Endodermal cell (in vitro differentiated cells): ENCODE measurements at regions not wholly inside any gene's neighbourhood (a gene's known extent, or its start where the extent isn't known, plus 50 kb on each side); places are given as distances from the start of the nearest gene placed in this dataset.

Experiments used
- DNase-seq: peaks from one replicate; pipeline ENCODE4 v3.0.0-alpha.2; 2017
- H3K27ac ChIP-seq: 2 replicates; pipeline ENCODE4 v1.5.1; 2013; ENCODE audit warnings: mild to moderate bottlenecking, low read depth, low read length, moderate library complexity
- H3K27me3 ChIP-seq: 2 replicates; pipeline ENCODE4 v1.6.1; 2013; ENCODE audit warnings: mild to moderate bottlenecking, low read length, moderate library complexity; ENCODE audit not compliant: insufficient read depth, control insufficient read depth, poor library complexity, severe bottlenecking
- H3K36me3 ChIP-seq: 2 replicates; pipeline ENCODE4 v1.7.0; 2013; ENCODE audit warnings: mild to moderate bottlenecking, low read length, moderate library complexity; ENCODE audit not compliant: control insufficient read depth, insufficient read depth
- H3K4me1 ChIP-seq: one replicate; pipeline ENCODE4 v1.7.0; 2013; ENCODE audit warnings: low read length; ENCODE audit not compliant: control insufficient read depth, insufficient read depth
- H3K4me3 ChIP-seq: 2 replicates; pipeline ENCODE4 v1.5.1; 2013; ENCODE audit warnings: mild to moderate bottlenecking, low read length, moderate library complexity
- H3K9ac ChIP-seq: 2 replicates; pipeline ENCODE4 v1.6.1; 2013; ENCODE audit warnings: mild to moderate bottlenecking, low read length, moderate library complexity; ENCODE audit not compliant: poor library complexity, severe bottlenecking; ENCODE audit errors: extremely low read depth
- H3K9me3 ChIP-seq: 2 replicates; pipeline ENCODE4 v1.6.1; 2013; ENCODE audit warnings: mild to moderate bottlenecking, low read length, moderate library complexity; ENCODE audit not compliant: control insufficient read depth
- H3K27ac Mint-ChIP-seq: 2 replicates; pipeline ENCODE4 v1.8.0; 2020; ENCODE audit warnings: mixed read lengths
- H3K27me3 Mint-ChIP-seq: 2 replicates; pipeline ENCODE4 v1.8.0; 2021; ENCODE audit warnings: mild to moderate bottlenecking, mixed read lengths; ENCODE audit not compliant: insufficient read depth
- H3K36me3 Mint-ChIP-seq: 2 replicates; pipeline ENCODE4 v1.8.0; 2020; ENCODE audit warnings: low read depth, mixed read lengths
- H3K4me1 Mint-ChIP-seq: 2 replicates; pipeline ENCODE4 v1.8.0; 2020; ENCODE audit warnings: mixed read lengths
- H3K4me3 Mint-ChIP-seq: 2 replicates; pipeline ENCODE4 v1.8.0; 2020; ENCODE audit warnings: mild to moderate bottlenecking, moderate library complexity, mixed read lengths
- H3K9me3 Mint-ChIP-seq: 2 replicates; pipeline ENCODE4 v1.8.0; 2020; ENCODE audit warnings: mild to moderate bottlenecking, mixed read lengths
- WGBS, 2 experiments: methylation state at CpG; one replicate each; pipeline versions ENCODE4 v1.1.5 to v1.1.7; 2013; ENCODE audit warnings: missing lambda C conversion rate in 2 of 2, mixed read lengths in 1 of 2; ENCODE audit not compliant: insufficient coverage in 1 of 2, insufficient read length in 1 of 2; 5-methylcytosine and 5-hydroxymethylcytosine counted together
- TF ChIP-seq, protein P1 (sequence below): fragments of 200-600 bp; sonication (generic); conservative IDR thresholded peaks from 2 replicates; pipeline ENCODE4 v1.5.0; 2021; ENCODE audit warnings: antibody characterized with exemption, mild to moderate bottlenecking

DNA sequence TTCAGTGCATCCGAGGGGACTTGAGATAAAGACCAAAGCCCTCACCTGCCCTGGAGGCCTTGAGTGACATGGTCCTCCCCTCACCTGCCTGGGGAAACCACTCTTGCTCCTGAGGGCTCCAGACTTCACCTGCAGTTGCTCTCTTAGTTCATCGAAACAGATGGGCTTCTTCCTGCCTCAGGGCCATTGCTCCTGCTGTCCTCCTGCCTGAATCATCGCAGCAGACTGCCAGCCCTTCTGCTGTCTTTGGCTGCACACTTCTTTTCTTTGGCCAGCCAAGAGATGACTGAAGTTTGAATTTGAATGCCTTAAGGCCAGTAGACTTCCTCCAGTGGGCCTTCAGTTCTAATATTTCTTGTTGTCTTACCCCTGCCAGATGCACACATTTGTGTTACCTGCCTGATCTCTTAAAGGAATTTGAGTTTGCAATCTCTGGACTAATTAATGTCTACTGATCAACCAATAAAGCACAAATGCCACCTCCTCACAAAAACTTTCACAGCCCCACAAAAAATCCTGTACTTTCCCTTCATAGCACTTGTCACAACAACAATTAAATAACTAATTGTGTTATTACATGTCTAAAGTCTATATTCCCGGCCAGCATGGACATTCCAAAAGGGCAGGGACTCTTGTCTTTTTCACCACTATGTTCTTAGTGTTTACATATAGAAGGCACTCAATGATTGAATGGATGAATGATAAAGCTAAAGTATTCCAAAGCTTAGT lies 56.7 kb upstream of the SGK1 start:
- Histone ChIP-seq H3K27ac (no peak overlapping the region), H3K27me3 (no peaks in the 10 kb centered on the region), H3K9ac (no peak overlapping the region), H3K4me3 (no peak overlapping the region), H3K36me3 (no peaks in the 10 kb centered on the region), H3K4me1 (no peaks in the 10 kb centered on the region), H3K9me3 (no peaks in the 10 kb centered on the region)
- TF ChIP-seq, protein P1, sequence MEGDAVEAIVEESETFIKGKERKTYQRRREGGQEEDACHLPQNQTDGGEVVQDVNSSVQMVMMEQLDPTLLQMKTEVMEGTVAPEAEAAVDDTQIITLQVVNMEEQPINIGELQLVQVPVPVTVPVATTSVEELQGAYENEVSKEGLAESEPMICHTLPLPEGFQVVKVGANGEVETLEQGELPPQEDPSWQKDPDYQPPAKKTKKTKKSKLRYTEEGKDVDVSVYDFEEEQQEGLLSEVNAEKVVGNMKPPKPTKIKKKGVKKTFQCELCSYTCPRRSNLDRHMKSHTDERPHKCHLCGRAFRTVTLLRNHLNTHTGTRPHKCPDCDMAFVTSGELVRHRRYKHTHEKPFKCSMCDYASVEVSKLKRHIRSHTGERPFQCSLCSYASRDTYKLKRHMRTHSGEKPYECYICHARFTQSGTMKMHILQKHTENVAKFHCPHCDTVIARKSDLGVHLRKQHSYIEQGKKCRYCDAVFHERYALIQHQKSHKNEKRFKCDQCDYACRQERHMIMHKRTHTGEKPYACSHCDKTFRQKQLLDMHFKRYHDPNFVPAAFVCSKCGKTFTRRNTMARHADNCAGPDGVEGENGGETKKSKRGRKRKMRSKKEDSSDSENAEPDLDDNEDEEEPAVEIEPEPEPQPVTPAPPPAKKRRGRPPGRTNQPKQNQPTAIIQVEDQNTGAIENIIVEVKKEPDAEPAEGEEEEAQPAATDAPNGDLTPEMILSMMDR, result no peak
- WGBS, 2 experiments, result 80 to 84% methylated on average over 2 to 4 of the region's 4 CpGs
- Mint-ChIP-seq H3K4me1 (no peaks in the 10 kb centered on the region), H3K36me3 (no peaks in the 10 kb centered on the region), H3K27me3 (no peaks in the 10 kb centered on the region), H3K9me3 (no peaks in the 10 kb centered on the region), H3K4me3 (no peak overlapping the region), H3K27ac (no peak overlapping the region)
- no peak for DNase-seq

DNA sequence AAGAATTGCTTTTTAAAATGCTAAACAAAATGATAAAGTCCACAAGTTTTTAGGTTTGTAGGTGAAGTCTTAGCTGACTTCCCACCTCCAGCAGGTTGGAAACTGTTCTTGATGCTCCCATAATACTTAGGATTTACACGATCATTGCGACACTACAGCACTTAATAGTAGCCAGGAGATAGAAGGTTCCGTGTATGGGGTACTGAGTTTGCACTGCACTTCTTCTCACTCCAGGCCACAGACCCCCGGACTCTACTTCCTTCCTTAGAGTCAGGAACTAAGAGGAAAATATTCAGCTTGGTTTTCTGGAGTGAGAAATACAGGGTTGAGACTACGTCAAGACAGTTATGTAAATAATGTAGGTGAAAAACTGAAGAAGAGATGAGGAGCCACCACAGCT lies 56.1 kb upstream of the SGK1 start:
- Histone ChIP-seq H3K27me3 (no peaks in the 10 kb centered on the region), H3K27ac (no peak overlapping the region), H3K9ac (no peak overlapping the region), H3K4me1 (no peaks in the 10 kb centered on the region), H3K9me3 (no peaks in the 10 kb centered on the region), H3K36me3 (no peaks in the 10 kb centered on the region), H3K4me3 (no peak overlapping the region)
- no peaks in the 10 kb centered on the region for H3K27me3 Mint-ChIP-seq
- no peaks in the 10 kb centered on the region for H3K9me3 Mint-ChIP-seq
- DNase-seq, result no peak
- no peak overlapping the region for H3K4me3 Mint-ChIP-seq
- WGBS, 2 experiments, result 86 to 93% methylated on average over 3 to 5 of the region's 5 CpGs
- H3K27ac Mint-ChIP-seq, result no peak overlapping the region
- no peaks in the 10 kb centered on the region for H3K36me3 Mint-ChIP-seq
- H3K4me1 Mint-ChIP-seq, result no peaks in the 10 kb centered on the region
- TF ChIP-seq, protein P1, result no peak

DNA sequence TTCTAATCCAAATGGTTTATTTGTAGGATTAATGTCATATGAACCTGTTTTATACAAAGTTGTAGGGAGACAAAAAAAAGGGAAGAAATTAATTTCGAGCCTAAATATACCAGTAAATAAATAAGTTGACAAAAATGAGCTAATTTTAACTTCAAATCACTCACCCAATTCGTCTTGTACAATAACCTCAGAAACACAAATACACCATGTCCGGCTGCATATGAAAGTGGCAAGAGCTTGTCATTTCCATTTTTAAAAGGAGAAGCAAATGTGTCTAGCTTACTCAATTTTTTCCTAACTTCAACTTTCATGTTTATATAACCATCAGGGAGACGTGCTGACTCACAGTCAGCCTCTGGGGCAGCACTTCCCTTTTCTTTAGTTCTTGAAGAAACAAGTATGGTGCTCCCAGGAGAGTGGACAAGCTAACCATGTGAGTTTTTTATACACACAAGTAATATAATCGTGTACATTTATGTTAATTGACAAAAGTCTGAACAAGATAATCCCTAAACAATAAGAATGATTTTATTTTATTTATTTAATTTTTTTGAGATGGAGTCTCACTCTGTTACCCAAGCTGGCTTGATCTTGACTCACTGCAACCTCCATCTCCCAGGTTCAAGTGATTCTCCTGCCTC lies 55.5 kb upstream of the SGK1 start:
- WGBS, 2 experiments, result 76 to 80% methylated on average over 3 to 4 of the region's 5 CpGs
- Mint-ChIP-seq H3K4me1 (no peaks in the 10 kb centered on the region), H3K27ac (no peak overlapping the region), H3K27me3 (no peaks in the 10 kb centered on the region), H3K9me3 (no peaks in the 10 kb centered on the region), H3K36me3 (no peaks in the 10 kb centered on the region), H3K4me3 (no peak overlapping the region)
- Histone ChIP-seq H3K4me3 (no peak overlapping the region), H3K9me3 (no peaks in the 10 kb centered on the region), H3K36me3 (no peaks in the 10 kb centered on the region), H3K9ac (no peak overlapping the region), H3K4me1 (no peaks in the 10 kb centered on the region), H3K27me3 (no peaks in the 10 kb centered on the region), H3K27ac (no peak overlapping the region)
- no peak for DNase-seq
- TF ChIP-seq, protein P1, result no peak
